Testis (tissue), 2 donors: ENCODE measurements at regions not wholly inside any gene's neighbourhood (a gene's known extent, or its start where the extent isn't known, plus 50 kb on each side); places are given as distances from the start of the nearest gene placed in this dataset.
A peak's percentile ranks its signal among the peaks of the same experiment; 100 is the strongest.

Experiments used
- DNase-seq: peaks from one replicate; pipeline ENCODE4 v3.0.0-alpha.2; 2019
- H3K27ac ChIP-seq, 2 donors: fragments of 200-600 bp; sonication (generic); one replicate each; pipeline ENCODE4 v1.5.1; 2019
- H3K27me3 ChIP-seq: fragments of 200-600 bp; sonication (generic); one replicate; pipeline ENCODE4 v1.5.1; 2019
- H3K36me3 ChIP-seq: fragments of 200-600 bp; sonication (generic); one replicate; pipeline ENCODE4 v1.5.1; 2017; ENCODE audit warnings: low read depth; ENCODE audit errors: missing control alignments
- H3K4me1 ChIP-seq: fragments of 200-600 bp; sonication (generic); one replicate; pipeline ENCODE4 v1.5.1; 2019
- H3K4me3 ChIP-seq, 2 donors: fragments of 200-600 bp; sonication (generic); one replicate each; pipeline ENCODE4 v1.5.1; 2017 to 2019
- H3K9me3 ChIP-seq: fragments of 200-600 bp; sonication (generic); one replicate; pipeline ENCODE4 v1.5.1; 2017
- POLR2A ChIP-seq: fragments of 450-650 bp; IDR thresholded peaks from one replicate; pipeline ENCODE4 v1.6.1; 2017; ENCODE audit warnings: antibody characterized with exemption, mild to moderate bottlenecking, moderate library complexity
- WGBS, 2 donors: methylation state at CpG; one replicate each; pipeline ENCODE4 v1.1.5; 2018; 5-methylcytosine and 5-hydroxymethylcytosine counted together
- intact Hi-C: fragments of 100-400 bp; cut with DNase I; formaldehyde crosslinking; loops from one replicate; pipeline ENCODE4 v1.15.1; 2023; ENCODE audit warnings: low total_unique reads
- TF ChIP-seq, protein P1 (sequence below), 3 experiments: fragments of 450-650 bp in 2 of 3; fragments of 200-600 bp in 1 of 3; sonication (generic) in 1 of 3; IDR thresholded peaks; one replicate each; pipeline ENCODE4 v1.5.1; 2016 to 2019; ENCODE audit warnings: antibody characterized with exemption in 3 of 3, mild to moderate bottlenecking in 2 of 3, moderate library complexity in 1 of 3

DNA sequence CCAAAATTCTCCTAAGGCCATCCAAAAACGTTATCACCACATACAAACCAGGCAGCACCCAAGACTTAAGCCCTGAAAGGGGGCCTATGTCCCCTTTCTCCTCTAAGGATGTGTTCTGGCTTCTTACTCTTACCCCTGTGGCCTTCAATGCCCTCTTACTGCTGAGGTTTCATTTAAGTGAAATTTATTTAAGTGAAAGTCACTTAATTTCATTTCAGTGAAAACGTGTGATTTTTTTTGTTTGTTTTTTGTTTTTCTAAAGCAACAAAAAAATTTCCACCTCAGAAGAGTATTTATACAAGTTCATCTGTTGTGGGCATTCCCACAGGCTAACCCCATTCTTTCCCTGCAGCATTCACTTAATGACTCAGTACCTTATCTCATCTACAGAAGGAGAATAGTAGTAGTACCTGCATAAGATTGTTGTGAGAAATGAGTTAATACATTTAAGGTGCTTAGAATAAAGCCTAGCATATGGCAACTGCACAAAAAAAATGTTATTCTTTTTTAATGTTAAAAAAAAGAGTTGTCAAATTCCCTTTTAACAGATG lies 220.6 kb downstream of the CHRM3 start:
- intact Hi-C loops: no loop called here
- H3K36me3 ChIP-seq: no peaks in the 10 kb centered on the region
- H3K9me3 ChIP-seq: no peaks in the 10 kb centered on the region
- H3K4me3 ChIP-seq: no peak overlapping the region
- no peaks in the 10 kb centered on the region for H3K4me1 ChIP-seq
- H3K27ac ChIP-seq: no peak overlapping the region
- WGBS, 2 donors: 78 to 80% methylated on average over 2 of the region's 2 CpGs
- no peaks in the 10 kb centered on the region for H3K27me3 ChIP-seq
- TF ChIP-seq, protein P1, sequence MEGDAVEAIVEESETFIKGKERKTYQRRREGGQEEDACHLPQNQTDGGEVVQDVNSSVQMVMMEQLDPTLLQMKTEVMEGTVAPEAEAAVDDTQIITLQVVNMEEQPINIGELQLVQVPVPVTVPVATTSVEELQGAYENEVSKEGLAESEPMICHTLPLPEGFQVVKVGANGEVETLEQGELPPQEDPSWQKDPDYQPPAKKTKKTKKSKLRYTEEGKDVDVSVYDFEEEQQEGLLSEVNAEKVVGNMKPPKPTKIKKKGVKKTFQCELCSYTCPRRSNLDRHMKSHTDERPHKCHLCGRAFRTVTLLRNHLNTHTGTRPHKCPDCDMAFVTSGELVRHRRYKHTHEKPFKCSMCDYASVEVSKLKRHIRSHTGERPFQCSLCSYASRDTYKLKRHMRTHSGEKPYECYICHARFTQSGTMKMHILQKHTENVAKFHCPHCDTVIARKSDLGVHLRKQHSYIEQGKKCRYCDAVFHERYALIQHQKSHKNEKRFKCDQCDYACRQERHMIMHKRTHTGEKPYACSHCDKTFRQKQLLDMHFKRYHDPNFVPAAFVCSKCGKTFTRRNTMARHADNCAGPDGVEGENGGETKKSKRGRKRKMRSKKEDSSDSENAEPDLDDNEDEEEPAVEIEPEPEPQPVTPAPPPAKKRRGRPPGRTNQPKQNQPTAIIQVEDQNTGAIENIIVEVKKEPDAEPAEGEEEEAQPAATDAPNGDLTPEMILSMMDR (IDR thresholded peaks at IDR 0.05): no peak
- TF ChIP-seq POLR2A: no peak
- no peak for DNase-seq

DNA sequence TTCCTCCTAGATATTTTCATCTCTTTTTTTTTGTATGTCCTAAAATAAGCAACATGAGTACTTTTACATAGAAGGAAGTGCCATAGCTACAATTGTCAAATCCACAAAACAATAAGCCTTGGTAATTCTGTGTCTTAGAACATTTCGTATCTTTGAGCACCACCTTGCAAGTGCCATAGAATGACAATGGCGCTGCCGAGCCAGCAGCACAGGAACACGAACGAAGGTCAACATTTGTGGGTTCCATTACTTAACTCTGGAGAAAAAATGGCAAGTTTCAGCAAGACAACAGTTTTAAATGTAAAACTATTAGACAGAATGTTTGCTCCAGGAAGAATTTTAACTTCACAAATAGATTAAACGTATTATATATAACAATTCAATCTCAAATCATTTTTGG lies 222.1 kb downstream of the CHRM3 start:
- intact Hi-C loops: no loop called here
- WGBS, 2 donors: 89 to 90% methylated on average over 6 of the region's 6 CpGs

DNA sequence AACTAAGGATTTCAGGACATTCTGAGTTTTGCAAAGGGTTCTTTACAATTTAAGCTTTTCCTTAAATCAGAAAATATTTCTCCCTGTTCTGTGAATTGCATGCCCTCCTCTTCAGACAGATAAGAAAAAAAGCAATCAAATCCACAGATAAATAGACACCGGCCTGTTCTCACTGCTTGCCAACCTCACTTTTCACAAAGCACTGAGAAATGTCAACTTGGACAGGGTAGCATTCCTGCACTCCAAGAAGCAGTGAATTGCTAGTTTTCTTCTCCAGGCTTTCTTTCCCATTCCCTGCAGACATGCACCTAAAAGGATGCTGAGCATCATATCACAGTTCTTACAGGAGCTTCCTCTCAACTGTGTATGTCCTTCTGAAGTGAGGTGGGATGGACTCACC lies 226.0 kb downstream of the CHRM3 start:
- no peaks in the 10 kb centered on the region for H3K27me3 ChIP-seq
- 26 to 58% methylated on average over 1 of the region's 1 CpG for WGBS, 2 donors
- H3K36me3 ChIP-seq: no peaks in the 10 kb centered on the region
- no peak overlapping the region for H3K27ac ChIP-seq
- TF ChIP-seq POLR2A: no peak
- TF ChIP-seq, protein P1 (IDR thresholded peaks at IDR 0.05): no peak
- H3K4me1 ChIP-seq: no peaks in the 10 kb centered on the region
- no peaks in the 10 kb centered on the region for H3K9me3 ChIP-seq
- H3K4me3 ChIP-seq: no peak overlapping the region
- DNase-seq: no peak
- intact Hi-C loops: no loop called here

More for the DNA sequence above, 222.1 kb downstream of the CHRM3 start:
- no peak for TF ChIP-seq POLR2A
- TF ChIP-seq, protein P1 (IDR thresholded peaks at IDR 0.05): no peak
- no peaks in the 10 kb centered on the region for H3K4me1 ChIP-seq
- no peaks in the 10 kb centered on the region for H3K27me3 ChIP-seq
- H3K27ac ChIP-seq: no peak overlapping the region
- no peaks in the 10 kb centered on the region for H3K36me3 ChIP-seq
- no peak overlapping the region for H3K4me3 ChIP-seq
- DNase-seq: no peak
- no peaks in the 10 kb centered on the region for H3K9me3 ChIP-seq

DNA sequence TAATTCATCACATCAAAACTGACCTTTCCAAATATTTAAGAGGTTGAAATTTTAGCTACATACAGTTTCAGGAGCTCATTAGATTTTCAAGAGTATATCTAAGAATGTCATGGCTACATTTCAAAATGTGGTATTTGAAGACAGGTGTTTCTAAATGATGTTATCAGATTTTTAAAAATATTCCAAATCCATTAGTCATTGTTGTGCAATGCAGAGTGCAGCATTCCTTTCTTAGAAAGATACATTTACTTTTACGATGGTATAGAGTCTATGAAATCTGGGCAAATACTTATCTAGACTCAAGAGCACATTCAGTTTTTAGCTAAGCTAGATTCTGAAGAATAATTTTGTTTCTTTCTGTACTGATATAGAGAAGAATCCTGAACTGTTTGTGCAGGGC lies 230.3 kb downstream of the CHRM3 start:
- Histone ChIP-seq H3K4me3 (no peak overlapping the region), H3K36me3 (no peaks in the 10 kb centered on the region), H3K4me1 (no peaks in the 10 kb centered on the region), H3K27ac (no peak overlapping the region), H3K27me3 (no peaks in the 10 kb centered on the region), H3K9me3 (no peaks in the 10 kb centered on the region)
- intact Hi-C loops: no loop called here
- 31 to 34% methylated on average over 1 of the region's 1 CpG for WGBS, 2 donors
- TF ChIP-seq POLR2A: no peak
- TF ChIP-seq, protein P1 (IDR thresholded peaks at IDR 0.05): no peak
- no peak for DNase-seq

DNA sequence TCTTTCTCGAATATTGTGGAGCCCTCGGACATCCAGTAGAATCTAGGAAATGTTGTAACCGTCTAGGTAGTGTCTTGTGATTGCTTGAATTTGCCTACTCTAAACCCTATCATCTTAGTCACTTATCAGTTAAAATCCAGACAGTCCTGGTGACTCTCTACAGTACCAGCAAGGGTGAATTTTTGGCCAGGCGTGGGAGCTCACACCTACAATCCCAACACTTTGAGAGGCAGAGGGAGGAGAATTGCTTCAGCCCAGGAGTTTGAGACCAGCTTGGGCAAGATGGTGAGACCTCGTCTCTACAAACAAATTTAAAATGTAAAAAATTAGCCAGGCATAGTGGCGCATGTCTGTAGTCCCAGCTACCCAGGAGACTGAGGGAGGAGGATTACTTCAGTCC lies 230.9 kb downstream of the CHRM3 start:
- no peaks in the 10 kb centered on the region for H3K9me3 ChIP-seq
- H3K27me3 ChIP-seq: no peaks in the 10 kb centered on the region
- no peak for DNase-seq
- 56 to 71% methylated on average over 6 of the region's 6 CpGs for WGBS, 2 donors
- H3K27ac ChIP-seq: peak overlapping the region in 1 of 2 donors; percentile 63
- intact Hi-C loops: no loop called here
- no peaks in the 10 kb centered on the region for H3K4me1 ChIP-seq
- no peaks in the 10 kb centered on the region for H3K36me3 ChIP-seq
- H3K4me3 ChIP-seq: no peak overlapping the region
- TF ChIP-seq POLR2A: no peak
- TF ChIP-seq, protein P1 (IDR thresholded peaks at IDR 0.05): no peak
